HG03565 (cell line): ENCODE measurements at regions not wholly inside any gene's neighbourhood (a gene's known extent, or its start where the extent isn't known, plus 50 kb on each side); places are given as distances from the start of the nearest gene placed in this dataset.
"Not testable (repeated sequence)": the region's sequence is repeated elsewhere in the genome, so short reads cannot be mapped to it uniquely, and the experiment has no call there.

ENCODE experiments used
- ATAC-seq: cut with Tn5 transposase; IDR thresholded peaks from one replicate; pipeline ENCODE4 v1.9.1; 2021; ENCODE audit warnings: mild to moderate bottlenecking, moderate library complexity; ENCODE audit not compliant: unreplicated experiment

DNA sequence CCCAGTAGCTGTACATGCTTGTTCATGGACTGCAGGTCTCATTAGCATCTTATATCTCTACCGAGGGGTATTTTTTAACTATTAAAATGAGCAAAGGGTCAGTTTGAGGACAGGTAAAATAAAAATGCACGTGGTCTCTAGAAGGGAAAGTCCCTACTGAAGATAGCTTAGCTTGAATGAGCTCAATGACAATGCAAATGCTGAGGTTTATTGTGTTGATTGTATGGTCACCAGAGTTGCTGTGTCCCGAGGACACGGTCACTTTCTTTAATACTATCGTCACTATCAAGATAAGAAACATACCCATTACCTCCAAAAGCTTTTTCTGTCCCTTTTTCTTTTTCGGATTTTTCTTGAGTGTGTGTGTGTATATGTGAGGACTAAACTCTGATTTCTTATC is 250.5 kb upstream of the PRKX start:
- ATAC-seq, result peak; percentile 92

DNA sequence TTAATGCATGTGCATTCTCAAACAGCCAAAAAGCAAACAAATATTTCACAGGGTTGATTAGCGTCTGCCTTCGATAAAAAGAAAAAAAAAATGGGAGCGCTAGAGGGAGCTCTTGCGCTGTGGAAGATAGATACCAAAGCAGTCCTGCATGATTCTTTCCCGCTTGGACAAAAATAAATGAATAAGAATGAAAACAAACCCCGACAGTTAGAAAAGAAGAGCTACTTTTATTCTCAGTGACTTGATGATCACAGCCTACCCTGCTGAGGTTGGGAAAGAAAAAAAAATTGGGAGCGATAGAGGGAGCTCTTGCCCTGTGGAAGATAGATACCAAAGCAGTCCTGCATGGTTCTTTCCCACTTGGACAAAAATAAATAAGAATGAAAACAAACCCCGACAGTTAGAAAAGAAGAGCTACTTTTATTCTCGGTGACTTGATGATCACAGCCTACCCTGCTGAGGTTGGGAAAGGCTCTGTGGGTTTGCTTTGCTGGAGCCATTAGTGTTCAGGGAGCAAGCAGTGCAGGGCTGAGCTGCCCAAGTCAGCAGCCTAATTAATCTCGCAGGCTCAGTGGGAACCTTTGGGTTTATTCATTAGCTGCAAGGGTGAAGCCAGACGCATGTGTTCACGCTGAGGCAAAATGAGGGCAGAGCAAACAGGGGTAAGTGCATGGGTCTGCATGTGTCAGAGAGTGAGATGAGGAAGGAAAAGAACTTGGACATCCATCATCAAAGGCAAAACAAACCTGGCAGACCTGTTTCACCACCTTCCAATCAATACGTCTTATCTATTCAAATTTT is 249.3 kb upstream of the PRKX start:
- ATAC-seq, result no peak

DNA sequence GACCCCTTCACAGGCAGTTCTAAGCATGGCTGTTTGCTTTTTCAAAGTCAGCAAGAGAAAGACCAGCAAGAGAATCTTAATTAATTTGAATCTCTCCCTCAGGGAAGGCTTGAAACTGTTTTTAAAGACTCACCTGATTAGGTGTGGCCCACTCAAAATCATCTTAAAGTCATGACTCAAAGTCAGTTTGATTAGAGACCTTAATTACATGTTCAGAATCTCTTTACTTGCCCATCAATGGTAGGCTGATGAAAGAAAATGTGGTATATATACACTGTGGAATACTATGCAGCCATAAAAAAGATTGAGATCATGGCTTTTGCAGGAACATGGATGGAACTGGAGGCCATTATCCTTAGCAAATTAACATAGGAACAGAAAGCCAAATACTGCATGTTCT is 247.5 kb upstream of the PRKX start:
- ATAC-seq, result no peak

DNA sequence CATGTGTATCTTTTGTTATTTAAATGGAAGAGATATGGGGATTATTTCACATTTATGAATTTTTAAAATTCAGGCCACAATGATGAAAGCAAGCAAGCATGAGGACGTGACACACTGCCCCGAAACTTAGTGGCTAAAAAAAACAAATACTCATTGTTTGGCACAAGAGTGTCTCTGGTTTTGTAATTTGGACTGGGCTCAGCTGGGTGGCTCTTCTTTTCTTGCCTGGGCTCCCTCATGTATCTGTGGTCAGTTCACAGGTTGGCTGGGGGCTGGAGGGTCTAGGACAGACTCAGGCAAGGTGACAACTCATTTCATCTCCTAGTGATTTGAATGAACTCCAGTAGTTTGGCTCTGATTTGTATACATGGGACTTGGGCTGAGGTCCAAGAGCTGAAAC is 238.4 kb upstream of the PRKX start:
- ATAC-seq, result no peak

DNA sequence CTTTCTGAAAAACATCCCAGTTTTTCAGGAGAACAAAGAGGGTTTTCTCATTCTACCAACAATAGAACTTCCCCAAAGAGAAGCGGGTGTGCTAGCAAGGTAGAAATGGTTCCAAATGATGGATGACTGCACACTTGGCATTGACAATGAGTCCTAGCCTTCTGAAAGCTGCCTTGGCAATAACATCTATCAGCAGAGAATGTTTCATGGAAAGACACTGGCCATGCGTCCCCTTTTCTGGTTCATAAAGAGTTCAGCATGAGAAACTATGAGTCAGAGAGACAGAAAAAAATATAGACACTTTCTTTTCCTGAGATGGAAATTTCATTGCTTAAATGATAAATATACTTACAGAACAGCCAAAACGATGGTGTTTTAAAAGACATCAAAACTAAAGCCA is 236.9 kb upstream of the PRKX start:
- no peak for ATAC-seq

DNA sequence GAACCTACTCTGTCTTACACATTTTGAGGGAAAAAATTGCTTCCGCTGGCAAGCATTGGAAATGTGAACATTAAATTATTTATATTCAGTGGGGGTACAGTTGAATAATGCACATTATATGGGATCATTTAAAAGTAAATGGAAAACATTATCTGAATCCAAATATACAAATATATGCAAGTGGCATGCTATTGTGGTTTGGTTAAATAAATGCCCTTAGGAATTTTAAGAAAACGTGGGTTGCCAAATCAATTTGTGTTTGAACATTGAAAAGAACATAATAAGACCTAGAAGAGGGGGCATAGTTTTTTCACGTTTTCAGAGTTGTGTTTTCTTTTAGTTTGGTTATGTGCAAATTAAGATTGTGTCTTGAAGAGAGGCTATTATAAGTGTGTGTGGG is 230.5 kb upstream of the PRKX start:
- ATAC-seq, result no peak

DNA sequence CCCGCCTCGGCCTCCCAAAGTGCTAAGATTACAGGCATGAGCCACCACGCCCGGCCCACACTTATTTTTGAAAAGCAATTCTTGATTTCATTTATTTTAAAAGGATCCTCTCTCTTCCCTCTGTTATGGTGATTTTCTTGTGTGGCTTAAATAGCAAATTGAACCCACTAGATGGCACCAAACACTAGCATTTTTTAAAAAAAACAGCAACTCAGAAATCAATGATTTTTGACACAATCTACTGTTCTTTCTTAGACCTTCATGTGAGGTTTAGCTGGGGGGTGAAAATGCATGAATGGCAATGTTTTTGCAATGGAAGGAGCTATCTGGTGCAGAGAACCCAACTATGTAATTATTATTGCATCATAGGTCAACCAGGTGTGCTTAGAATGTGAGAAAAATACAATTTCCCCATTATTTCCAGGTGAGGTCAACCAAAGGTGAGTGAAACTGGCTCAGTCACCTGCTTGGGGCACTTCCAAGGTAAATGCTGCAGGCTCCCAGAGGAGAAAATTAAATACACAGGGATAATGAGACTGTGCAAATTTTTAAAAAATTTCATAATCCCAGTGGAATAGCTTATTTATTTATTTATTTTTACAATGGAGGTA is 226.7 kb upstream of the PRKX start:
- ATAC-seq, result no peak

DNA sequence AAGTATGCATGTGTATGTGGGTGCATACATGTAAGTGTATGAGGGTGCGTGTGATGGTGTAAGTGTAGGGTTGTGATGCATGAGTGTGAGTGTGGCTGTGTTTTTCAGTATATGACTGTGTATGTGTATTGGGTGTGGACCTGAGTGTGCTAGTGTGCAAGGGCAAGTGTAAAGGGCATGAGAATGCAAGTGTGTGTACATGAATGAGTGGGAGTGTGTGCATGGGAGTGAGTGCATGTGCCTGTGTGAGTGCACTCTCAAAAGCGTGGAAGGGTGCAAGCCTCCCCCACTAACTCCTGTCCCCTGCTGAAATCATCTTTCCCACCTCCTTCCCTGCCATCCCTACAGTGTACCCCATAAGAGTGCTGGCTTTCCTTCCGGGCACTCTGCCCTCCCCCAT is 225.1 kb upstream of the PRKX start:
- ATAC-seq, result no peak

DNA sequence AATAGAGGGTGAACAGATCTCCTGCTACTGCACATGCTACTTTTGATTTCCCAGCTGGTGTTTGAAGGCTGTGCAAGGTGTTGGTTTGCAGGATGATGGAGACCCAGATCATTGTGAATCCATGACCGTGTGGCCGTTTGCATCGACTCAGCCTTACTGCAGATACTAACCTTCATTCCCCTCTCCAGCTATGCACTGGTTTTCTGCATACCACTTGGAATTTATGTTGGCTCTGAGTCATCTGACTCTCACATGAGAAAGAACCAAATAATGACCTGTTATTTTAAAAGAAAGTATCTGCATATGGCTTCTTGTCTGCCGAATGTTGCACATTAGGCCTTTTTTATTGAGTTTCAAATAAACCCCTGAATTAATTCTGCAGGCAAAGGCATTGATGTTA is 221.7 kb upstream of the PRKX start:
- ATAC-seq, result not testable (repeated sequence)

DNA sequence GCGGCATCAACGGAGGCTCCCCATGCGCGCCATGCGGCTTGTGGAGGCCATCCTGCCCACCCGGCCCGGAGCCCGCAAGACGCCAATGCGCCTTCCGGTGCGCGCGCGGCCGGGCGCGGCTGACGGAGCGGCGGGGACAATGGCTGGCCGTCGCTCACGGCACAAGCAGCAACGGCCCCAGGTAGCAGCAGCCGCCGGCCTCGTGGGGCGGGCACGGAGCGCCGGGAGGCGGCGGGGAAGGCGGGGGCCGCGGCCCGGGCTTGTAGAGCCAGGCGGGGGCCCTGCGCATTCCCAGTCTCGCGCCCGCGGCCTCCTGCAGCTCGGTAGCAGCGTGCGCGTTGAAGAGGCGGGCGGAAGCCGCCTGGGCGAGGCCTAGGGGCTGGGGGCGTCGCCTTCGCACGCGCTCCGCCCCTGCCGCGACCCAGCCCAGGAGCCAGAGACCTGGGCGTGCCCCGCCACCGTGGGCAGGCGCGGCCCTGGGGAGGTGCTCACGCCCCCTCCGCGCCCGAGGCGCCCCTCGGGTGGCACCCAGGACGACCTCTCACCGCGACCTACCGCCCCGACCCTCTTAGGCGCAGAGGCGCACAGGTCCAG is 207.1 kb upstream of the PRKX start:
- peak; percentile 95 for ATAC-seq

DNA sequence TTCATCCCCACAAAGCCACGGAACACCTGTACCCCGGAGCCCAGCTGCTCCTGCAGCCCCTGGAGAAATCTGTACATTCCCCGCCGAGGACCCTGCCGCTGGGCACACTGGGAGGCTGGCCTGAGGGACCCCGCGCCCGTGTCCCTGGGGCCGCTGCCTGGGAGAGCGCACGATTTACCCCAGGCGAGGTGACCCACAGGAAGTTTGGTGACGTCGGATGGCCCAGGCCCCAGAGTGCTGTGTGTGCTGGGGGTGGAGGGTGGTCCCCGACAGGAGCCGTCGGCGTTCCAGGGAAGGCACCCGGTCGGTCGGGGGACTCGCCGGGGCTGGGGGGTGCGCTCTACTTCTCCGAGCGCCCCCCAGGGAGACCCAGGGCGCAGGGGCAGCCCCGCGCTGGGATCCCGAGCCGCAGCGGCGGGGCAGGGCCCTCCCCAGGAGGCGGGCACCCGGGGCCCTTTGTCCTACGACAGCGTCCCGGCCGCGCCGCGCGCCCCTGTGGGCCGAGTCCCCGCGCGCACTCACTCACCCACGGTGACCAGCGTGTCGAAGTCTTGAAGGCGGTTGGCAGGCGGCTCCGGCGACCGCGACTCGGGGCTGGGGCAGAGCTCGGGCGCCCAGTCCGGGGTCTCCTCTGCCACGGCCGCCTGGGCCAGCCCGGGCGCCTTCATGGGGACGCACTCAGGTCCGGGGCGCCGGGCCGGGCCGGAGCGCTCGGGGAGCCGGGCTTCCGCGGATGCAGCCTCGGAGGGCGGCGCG is 206.4 kb upstream of the PRKX start:
- peak; percentile 22 for ATAC-seq

DNA sequence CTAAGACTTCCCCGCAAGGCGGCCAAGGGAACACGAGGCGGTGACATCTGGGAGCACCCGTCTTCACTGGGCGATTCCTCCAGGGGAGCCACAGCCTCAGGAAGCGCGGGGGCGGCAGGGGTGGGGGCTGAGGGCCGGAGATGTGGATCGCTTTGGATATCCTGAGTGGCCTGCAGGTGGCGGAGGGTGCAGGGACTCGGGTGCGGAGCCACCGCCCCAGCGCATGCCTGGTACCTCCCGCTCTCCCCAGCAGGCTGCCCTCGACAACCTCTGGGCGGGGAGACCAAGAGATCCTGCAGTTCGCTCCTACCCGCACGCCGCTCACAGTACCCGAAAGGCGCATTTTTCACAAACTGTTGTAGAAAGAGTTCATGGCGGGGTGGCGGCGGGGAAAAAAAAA is 201.4 kb upstream of the PRKX start:
- not testable (repeated sequence) for ATAC-seq

DNA sequence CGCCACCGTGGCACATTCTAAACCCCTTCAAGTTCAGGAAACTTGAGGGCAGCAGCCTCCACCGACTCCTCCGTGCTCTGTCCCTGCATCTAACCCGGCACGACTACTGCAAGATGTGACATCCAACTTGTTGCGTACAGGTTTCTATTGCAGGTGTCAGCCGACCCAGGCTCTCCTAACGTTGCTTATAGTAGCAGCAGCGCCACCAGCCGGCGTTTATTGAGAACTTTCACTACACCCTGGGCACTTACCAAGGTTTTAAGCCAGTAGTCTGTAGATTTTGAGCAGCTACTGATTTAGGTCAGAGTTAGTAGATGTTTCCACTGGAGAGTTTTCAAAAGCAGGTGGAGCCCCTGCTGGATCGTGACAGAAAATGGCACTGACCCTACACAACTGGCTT is 200.6 kb upstream of the PRKX start:
- not testable (repeated sequence) for ATAC-seq

DNA sequence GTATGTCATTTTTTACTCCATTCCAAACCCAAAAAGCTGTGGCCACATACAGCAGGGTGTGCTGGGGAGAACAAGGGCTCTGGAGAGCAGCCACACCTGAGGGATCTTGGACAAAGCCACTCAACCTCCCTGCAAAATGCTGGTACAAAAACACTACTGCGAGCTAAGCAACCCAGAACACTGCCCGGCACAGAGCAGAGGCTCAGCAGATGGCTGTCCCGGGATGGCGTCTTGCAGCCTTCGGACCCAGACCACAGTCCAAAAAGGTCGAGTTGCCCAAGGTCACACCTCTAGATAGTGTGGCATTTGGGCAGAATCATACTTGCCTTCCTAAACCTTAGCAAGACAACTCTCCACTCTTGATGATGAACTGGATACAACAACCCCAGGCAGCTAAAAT is 197.6 kb upstream of the PRKX start:
- not testable (repeated sequence) for ATAC-seq

DNA sequence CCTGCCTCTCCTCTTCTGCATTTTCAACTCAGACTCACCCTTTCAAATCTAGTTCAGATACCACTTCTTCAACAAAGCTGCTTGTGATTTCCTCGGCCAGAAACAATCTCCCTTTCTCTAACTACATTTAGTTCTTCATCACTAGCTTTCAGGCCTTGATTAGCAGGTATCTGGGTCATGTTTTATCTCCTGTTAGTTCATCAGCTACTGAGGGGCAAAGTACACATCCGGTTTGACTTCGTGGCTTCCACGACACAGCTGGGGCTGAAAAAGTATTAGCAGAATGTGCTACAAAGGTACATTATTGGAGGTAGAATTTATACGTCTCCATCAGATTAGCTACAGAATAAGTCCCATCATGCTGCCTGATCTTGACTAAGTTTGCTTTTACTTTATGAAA is 197.2 kb upstream of the PRKX start:
- not testable (repeated sequence) for ATAC-seq

DNA sequence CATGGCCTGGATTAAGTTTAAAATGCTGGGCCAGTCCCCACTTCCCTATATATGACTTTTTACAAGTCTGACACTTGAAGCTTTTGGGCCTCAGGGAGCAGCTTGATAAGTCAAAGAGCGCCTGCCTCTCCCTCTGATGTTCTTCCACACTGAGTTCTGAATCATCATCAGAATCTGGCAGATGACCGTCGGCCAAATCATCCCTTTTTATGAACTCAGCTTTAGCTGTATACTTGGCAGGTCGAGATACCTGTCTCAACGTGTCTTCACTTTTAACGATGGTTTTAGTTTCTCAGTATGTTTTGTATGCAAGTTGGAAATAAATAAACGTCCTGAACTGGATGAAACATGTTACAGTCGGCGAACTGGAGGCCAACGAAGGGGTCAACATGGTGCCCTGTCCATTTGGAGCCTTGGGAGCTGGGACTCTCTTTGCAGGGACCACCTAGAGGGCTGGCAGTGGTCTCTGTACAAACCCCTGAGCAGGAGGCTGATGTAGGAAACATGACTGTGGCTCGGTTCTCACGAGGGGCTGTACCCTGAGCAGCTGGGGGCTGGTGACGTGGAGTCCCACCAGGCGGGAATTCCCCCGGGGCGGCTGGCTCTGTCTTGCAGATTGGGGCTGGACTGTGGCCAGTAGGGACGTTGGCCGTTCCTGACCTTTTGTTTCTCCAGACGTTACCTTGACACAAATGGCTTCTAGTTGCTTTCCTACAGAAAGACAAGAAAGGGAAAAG is 192.2 kb upstream of the PRKX start:
- not testable (repeated sequence) for ATAC-seq

DNA sequence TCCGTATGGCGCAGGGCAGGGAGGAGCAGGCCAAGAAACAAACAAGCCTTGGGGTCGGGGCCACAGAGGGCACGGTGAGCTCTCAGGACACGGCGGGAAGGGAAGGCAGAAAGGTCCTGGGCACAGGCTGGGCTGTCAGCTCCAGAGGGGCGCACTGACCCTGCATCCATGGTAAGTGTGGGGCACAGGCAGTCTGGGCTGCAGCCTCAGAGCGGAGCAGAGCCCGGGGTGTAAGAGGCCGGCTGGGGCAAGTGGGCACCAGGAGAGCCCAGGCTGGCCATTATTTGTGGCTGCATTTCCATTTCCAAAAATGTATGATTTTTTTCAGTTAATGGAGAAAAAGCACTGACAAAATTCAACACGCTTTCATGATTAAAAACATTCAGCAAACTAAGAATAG is 188.8 kb upstream of the PRKX start:
- not testable (repeated sequence) for ATAC-seq

DNA sequence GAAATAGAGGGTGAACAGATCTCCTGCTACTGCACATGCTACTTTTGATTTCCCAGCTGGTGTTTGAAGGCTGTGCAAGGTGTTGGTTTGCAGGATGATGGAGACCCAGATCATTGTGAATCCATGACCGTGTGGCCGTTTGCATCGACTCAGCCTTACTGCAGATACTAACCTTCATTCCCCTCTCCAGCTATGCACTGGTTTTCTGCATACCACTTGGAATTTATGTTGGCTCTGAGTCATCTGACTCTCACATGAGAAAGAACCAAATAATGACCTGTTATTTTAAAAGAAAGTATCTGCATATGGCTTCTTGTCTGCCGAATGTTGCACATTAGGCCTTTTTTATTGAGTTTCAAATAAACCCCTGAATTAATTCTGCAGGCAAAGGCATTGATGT is 183.3 kb upstream of the PRKX start:
- not testable (repeated sequence) for ATAC-seq

DNA sequence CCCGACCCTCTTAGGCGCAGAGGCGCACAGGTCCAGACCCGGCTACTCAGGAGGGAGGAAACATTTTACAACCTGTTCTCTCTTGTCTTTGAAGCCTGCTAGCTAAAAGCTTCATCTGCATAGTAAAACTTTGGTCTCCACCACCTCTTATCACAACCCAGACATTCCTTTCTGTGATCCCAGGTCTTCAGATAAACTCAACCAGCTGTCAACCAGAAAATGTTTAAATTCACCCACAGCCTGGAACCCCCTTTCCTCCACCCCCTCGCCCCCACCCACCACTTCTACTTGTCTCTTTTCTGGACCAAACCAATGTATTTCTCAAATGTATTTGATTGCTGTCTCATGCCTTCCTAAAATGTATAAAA is 169.1 kb upstream of the PRKX start:
- ATAC-seq, result not testable (repeated sequence)

DNA sequence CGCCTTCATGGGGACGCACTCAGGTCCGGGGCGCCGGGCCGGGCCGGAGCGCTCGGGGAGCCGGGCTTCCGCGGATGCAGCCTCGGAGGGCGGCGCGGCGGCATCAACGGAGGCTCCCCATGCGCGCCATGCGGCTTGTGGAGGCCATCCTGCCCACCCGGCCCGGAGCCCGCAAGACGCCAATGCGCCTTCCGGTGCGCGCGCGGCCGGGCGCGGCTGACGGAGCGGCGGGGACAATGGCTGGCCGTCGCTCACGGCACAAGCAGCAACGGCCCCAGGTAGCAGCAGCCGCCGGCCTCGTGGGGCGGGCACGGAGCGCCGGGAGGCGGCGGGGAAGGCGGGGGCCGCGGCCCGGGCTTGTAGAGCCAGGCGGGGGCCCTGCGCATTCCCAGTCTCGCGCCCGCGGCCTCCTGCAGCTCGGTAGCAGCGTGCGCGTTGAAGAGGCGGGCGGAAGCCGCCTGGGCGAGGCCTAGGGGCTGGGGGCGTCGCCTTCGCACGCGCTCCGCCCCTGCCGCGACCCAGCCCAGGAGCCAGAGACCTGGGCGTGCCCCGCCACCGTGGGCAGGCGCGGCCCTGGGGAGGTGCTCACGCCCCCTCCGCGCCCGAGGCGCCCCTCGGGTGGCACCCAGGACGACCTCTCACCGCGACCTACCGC is 168.6 kb upstream of the PRKX start:
- peak; percentile 96 for ATAC-seq
